Chondrocyte (in vitro differentiated cells): ENCODE measurements at regions not wholly inside any gene's neighbourhood (a gene's known extent, or its start where the extent isn't known, plus 50 kb on each side); places are given as distances from the start of the nearest gene placed in this dataset.

Experiments used
- DNase-seq: peaks from one replicate; pipeline ENCODE4 v3.0.0; 2021; ENCODE audit warnings: mixed read lengths, low spot score
- H3K27ac Mint-ChIP-seq: one replicate; pipeline ENCODE4 v1.8.0; 2021; ENCODE audit warnings: mild to moderate bottlenecking, moderate library complexity, mixed read lengths; ENCODE audit not compliant: unreplicated experiment
- H3K27me3 Mint-ChIP-seq: 2 replicates; pipeline ENCODE4 v1.8.0; 2021; ENCODE audit warnings: low read depth, mixed read lengths
- H3K36me3 Mint-ChIP-seq: 2 replicates; pipeline ENCODE4 v1.8.0; 2021; ENCODE audit warnings: low read depth, mixed read lengths
- H3K4me1 Mint-ChIP-seq: 2 replicates; pipeline ENCODE4 v1.8.0; 2021; ENCODE audit warnings: low read depth, mild to moderate bottlenecking, mixed read lengths
- H3K4me3 Mint-ChIP-seq: one replicate; pipeline ENCODE4 v1.8.0; 2021; ENCODE audit warnings: mild to moderate bottlenecking, moderate library complexity, mixed read lengths; ENCODE audit not compliant: unreplicated experiment
- H3K9me3 Mint-ChIP-seq: 2 replicates; pipeline ENCODE4 v1.8.0; 2021; ENCODE audit warnings: low read depth, mixed read lengths
- TF ChIP-seq, protein P1 (sequence below): fragments of 200-600 bp; sonication (generic); IDR thresholded peaks from 2 replicates; pipeline ENCODE4 v1.5.0; 2021; ENCODE audit warnings: antibody characterized with exemption, mild to moderate bottlenecking, moderate library complexity

DNA sequence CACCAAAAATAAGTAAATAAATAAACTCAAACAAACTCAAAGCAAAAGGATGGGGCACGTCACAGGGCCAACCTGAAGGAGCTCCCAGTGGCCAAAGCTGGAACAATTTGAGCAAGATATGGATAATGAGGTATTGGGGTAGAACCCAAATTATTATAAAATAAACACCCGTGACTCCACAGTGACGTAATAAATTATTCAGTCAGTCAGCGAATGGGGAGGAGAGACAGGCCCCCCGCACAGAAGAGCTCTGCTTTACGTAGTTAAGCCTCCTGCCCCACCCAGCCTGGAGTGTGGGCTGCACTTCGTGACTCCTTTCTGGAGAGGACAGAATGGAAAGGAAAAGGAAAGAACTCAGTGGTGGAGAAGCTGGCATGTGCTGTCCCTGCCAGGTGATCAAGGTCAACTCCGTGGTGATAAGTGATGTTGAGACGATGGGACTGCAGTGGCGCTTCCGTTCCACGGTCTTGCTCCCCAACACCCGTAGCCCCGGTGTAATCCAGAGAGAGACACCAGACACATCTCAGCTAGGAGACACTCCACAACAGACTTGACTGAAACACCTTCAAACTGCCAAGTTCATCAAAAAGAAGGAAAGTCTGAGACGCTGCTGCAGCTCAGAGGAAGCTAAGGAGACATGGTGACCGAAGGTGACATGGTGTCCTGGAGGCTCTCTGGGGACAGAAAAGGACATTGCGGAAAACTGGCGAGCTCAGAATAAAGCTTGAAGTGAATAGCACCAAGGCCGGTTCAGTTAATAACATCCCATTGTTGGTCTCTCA, 83.3 kb upstream of the COL5A1 start:
- no peaks in the 10 kb centered on the region for H3K36me3 Mint-ChIP-seq
- no peaks in the 10 kb centered on the region for H3K9me3 Mint-ChIP-seq
- peak; percentile 32 for DNase-seq
- TF ChIP-seq, protein P1, sequence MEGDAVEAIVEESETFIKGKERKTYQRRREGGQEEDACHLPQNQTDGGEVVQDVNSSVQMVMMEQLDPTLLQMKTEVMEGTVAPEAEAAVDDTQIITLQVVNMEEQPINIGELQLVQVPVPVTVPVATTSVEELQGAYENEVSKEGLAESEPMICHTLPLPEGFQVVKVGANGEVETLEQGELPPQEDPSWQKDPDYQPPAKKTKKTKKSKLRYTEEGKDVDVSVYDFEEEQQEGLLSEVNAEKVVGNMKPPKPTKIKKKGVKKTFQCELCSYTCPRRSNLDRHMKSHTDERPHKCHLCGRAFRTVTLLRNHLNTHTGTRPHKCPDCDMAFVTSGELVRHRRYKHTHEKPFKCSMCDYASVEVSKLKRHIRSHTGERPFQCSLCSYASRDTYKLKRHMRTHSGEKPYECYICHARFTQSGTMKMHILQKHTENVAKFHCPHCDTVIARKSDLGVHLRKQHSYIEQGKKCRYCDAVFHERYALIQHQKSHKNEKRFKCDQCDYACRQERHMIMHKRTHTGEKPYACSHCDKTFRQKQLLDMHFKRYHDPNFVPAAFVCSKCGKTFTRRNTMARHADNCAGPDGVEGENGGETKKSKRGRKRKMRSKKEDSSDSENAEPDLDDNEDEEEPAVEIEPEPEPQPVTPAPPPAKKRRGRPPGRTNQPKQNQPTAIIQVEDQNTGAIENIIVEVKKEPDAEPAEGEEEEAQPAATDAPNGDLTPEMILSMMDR, result peak; percentile 17
- no peak overlapping the region for H3K27ac Mint-ChIP-seq
- peaks cover 30% of the 10 kb centered on the region for H3K4me1 Mint-ChIP-seq
- no peak overlapping the region for H3K4me3 Mint-ChIP-seq
- no peaks in the 10 kb centered on the region for H3K27me3 Mint-ChIP-seq

- Mint-ChIP-seq H3K27me3 (no peaks in the 10 kb centered on the region), H3K27ac (no peak overlapping the region), H3K9me3 (no peaks in the 10 kb centered on the region), H3K4me3 (no peak overlapping the region), H3K36me3 (no peaks in the 10 kb centered on the region), H3K4me1 (peaks cover 23% of the 10 kb centered on the region)
- TF ChIP-seq, protein P1, result no peak
- DNase-seq, result peak; percentile 30
These were observed 82.6 kb upstream of the COL5A1 start for GRCh38 chr9:134559013-134559412.

GRCh38 chr9:134560206-134560605, 81.4 kb upstream of the COL5A1 start:
- Mint-ChIP-seq H3K27me3 (no peaks in the 10 kb centered on the region), H3K27ac (no peak overlapping the region), H3K9me3 (no peaks in the 10 kb centered on the region), H3K4me1 (peaks cover 22% of the 10 kb centered on the region), H3K36me3 (no peaks in the 10 kb centered on the region), H3K4me3 (no peak overlapping the region)
- peak; percentile 32 for DNase-seq
- TF ChIP-seq, protein P1, result no peak

- Mint-ChIP-seq H3K9me3 (no peaks in the 10 kb centered on the region), H3K27ac (no peak overlapping the region), H3K4me1 (peaks cover 22% of the 10 kb centered on the region), H3K36me3 (no peaks in the 10 kb centered on the region), H3K4me3 (no peak overlapping the region), H3K27me3 (no peaks in the 10 kb centered on the region)
- DNase-seq, result peak; percentile 37
- TF ChIP-seq, protein P1, result no peak
These were observed 80.9 kb upstream of the COL5A1 start for GRCh38 chr9:134560654-134561053.

GRCh38 chr9:134561427-134562145, 80.0 kb upstream of the COL5A1 start:
- H3K9me3 Mint-ChIP-seq, result no peaks in the 10 kb centered on the region
- TF ChIP-seq, protein P1, result no peak
- no peak overlapping the region for H3K4me3 Mint-ChIP-seq
- no peaks in the 10 kb centered on the region for H3K27me3 Mint-ChIP-seq
- peaks cover 21% of the 10 kb centered on the region for H3K4me1 Mint-ChIP-seq
- no peaks in the 10 kb centered on the region for H3K36me3 Mint-ChIP-seq
- DNase-seq, result peak; percentile 34
- H3K27ac Mint-ChIP-seq, result no peak overlapping the region
